Sigmoid colon (tissue), 4 donors: ENCODE measurements at regions not wholly inside any gene's neighbourhood (a gene's known extent, or its start where the extent isn't known, plus 50 kb on each side); places are given as distances from the start of the nearest gene placed in this dataset.

Source experiments
- CTCF ChIP-seq, 4 experiments: fragments of 450-650 bp in 3 of 4; fragments of 200-600 bp in 1 of 4; IDR thresholded peaks; one replicate each; pipeline ENCODE4 v1.5.1; 2016 to 2019; ENCODE audit warnings: antibody characterized with exemption in 4 of 4, mild to moderate bottlenecking in 3 of 4, moderate library complexity in 2 of 4
- EP300 ChIP-seq, 4 donors: sonication (generic); formaldehyde crosslinking; IDR thresholded peaks; one replicate each; pipeline ENCODE4 v1.6.1; 2017; ENCODE audit warnings: antibody characterized with exemption in 4 of 4

- TF ChIP-seq CTCF (IDR thresholded peaks at IDR 0.05) = no peak
- TF ChIP-seq EP300 (IDR thresholded peaks at IDR 0.05) = no peak
Measured at GRCh38 chr2:45128580-45128997, 119.3 kb upstream of the SIX2 start.
